Esophagus squamous epithelium (tissue), 4 donors: ENCODE measurements at regions not wholly inside any gene's neighbourhood (a gene's known extent, or its start where the extent isn't known, plus 50 kb on each side); places are given as distances from the start of the nearest gene placed in this dataset.

ENCODE experiments used
- CTCF ChIP-seq, 6 experiments: fragments of 450-650 bp in 4 of 6; fragments of 200-600 bp in 2 of 6; sonication (generic) in 2 of 6; IDR thresholded peaks; one replicate each; pipeline ENCODE4 v1.5.1; 2016 to 2019; ENCODE audit warnings: antibody characterized with exemption in 6 of 6, mild to moderate bottlenecking in 4 of 6, moderate library complexity in 4 of 6
- POLR2A ChIP-seq, 4 donors: fragments of 450-650 bp; IDR thresholded peaks; one replicate each; pipeline ENCODE4 v1.6.1; 2017; ENCODE audit warnings: antibody characterized with exemption in 4 of 4, mild to moderate bottlenecking in 4 of 4, moderate library complexity in 3 of 4

GRCh38 chr1:213936571-213936970, 51.2 kb upstream of the PROX1 start:
- TF ChIP-seq CTCF (IDR thresholded peaks at IDR 0.05) (no peak), POLR2A (IDR thresholded peaks at IDR 0.05) (no peak)
